Testis (tissue), 2 donors: ENCODE measurements at regions not wholly inside any gene's neighbourhood (a gene's known extent, or its start where the extent isn't known, plus 50 kb on each side); places are given as distances from the start of the nearest gene placed in this dataset.

Experiments used
- CTCF ChIP-seq, 3 experiments: fragments of 450-650 bp in 2 of 3; fragments of 200-600 bp in 1 of 3; sonication (generic) in 1 of 3; IDR thresholded peaks; one replicate each; pipeline ENCODE4 v1.5.1; 2016 to 2019; ENCODE audit warnings: antibody characterized with exemption in 3 of 3, mild to moderate bottlenecking in 2 of 3, moderate library complexity in 1 of 3
- POLR2A ChIP-seq: fragments of 450-650 bp; IDR thresholded peaks from one replicate; pipeline ENCODE4 v1.6.1; 2017; ENCODE audit warnings: antibody characterized with exemption, mild to moderate bottlenecking, moderate library complexity

GRCh38 chr7:127473409-127473808 lies 80.9 kb upstream of the ZNF800 start:
- TF ChIP-seq CTCF (IDR thresholded peaks at IDR 0.05), result no peak
- no peak for TF ChIP-seq POLR2A
